ENCODE measurements at regions not wholly inside any gene's neighbourhood (a gene's known extent, or its start where the extent isn't known, plus 50 kb on each side); places are given as distances from the start of the nearest gene placed in this dataset.
A peak's percentile ranks its signal among the peaks of the same experiment; 100 is the strongest.

- DNase-seq (ENCODE audit: low read depth), result no peak
- in situ Hi-C loops (cut with HindIII; ENCODE audit: low pct_unique_long_range_greater_than_20kb, low sequenced_read_pairs), result no loop called here
Observed at GRCh38 chr16:50979806-50980620, 171.1 kb downstream of the SALL1 start.

GRCh38 chr16:50977138-50977537, 173.9 kb downstream of the SALL1 start:
- DNase-seq (ENCODE audit: low read depth), result no peak
- in situ Hi-C loops (cut with HindIII; ENCODE audit: low pct_unique_long_range_greater_than_20kb, low sequenced_read_pairs), result no loop called here

- peak; percentile 75 for DNase-seq (ENCODE audit: low read depth)
- in situ Hi-C loops (cut with HindIII; ENCODE audit: low pct_unique_long_range_greater_than_20kb, low sequenced_read_pairs), result no loop called here
Observed at GRCh38 chr16:50974438-50975036, 176.5 kb downstream of the SALL1 start.

- in situ Hi-C loops (cut with HindIII; ENCODE audit: low pct_unique_long_range_greater_than_20kb, low sequenced_read_pairs), result no loop called here
- no peak for DNase-seq (ENCODE audit: low read depth)
Observed at GRCh38 chr16:50972876-50973275, 178.2 kb downstream of the SALL1 start.

- in situ Hi-C loops (cut with HindIII; ENCODE audit: low pct_unique_long_range_greater_than_20kb, low sequenced_read_pairs), result no loop called here
- peak; percentile 51 for DNase-seq (ENCODE audit: low read depth)
Observed at GRCh38 chr16:50970281-50970680, 180.8 kb downstream of the SALL1 start.

GRCh38 chr16:50967827-50968612, 183.1 kb downstream of the SALL1 start:
- no peak for DNase-seq (ENCODE audit: low read depth)
- in situ Hi-C loops (cut with HindIII; ENCODE audit: low pct_unique_long_range_greater_than_20kb, low sequenced_read_pairs), result no loop called here

GRCh38 chr16:50964491-50964890, 186.6 kb downstream of the SALL1 start:
- in situ Hi-C loops (cut with HindIII; ENCODE audit: low pct_unique_long_range_greater_than_20kb, low sequenced_read_pairs), result no loop called here
- no peak for DNase-seq (ENCODE audit: low read depth)

GRCh38 chr16:50961952-50962351, 189.1 kb downstream of the SALL1 start:
- no peak for DNase-seq (ENCODE audit: low read depth)
- in situ Hi-C loops (cut with HindIII; ENCODE audit: low pct_unique_long_range_greater_than_20kb, low sequenced_read_pairs), result no loop called here

GRCh38 chr16:50960517-50961202, 190.4 kb downstream of the SALL1 start:
- in situ Hi-C loops (cut with HindIII; ENCODE audit: low pct_unique_long_range_greater_than_20kb, low sequenced_read_pairs), result no loop called here
- no peak for DNase-seq (ENCODE audit: low read depth)

GRCh38 chr16:50957056-50957455, 194.0 kb downstream of the SALL1 start:
- in situ Hi-C loops (cut with HindIII; ENCODE audit: low pct_unique_long_range_greater_than_20kb, low sequenced_read_pairs), result no loop called here
- no peak for DNase-seq (ENCODE audit: low read depth)

GRCh38 chr16:50956637-50957036, 194.4 kb downstream of the SALL1 start:
- in situ Hi-C loops (cut with HindIII; ENCODE audit: low pct_unique_long_range_greater_than_20kb, low sequenced_read_pairs), result no loop called here
- DNase-seq (ENCODE audit: low read depth), result no peak

- no peak for DNase-seq (ENCODE audit: low read depth)
- in situ Hi-C loops (cut with HindIII; ENCODE audit: low pct_unique_long_range_greater_than_20kb, low sequenced_read_pairs), result no loop called here
Observed at GRCh38 chr16:50955311-50955710, 195.8 kb downstream of the SALL1 start.

- in situ Hi-C loops (cut with HindIII; ENCODE audit: low pct_unique_long_range_greater_than_20kb, low sequenced_read_pairs), result no loop called here
Observed at GRCh38 chr16:50954469-50954868, 196.6 kb downstream of the SALL1 start.

GRCh38 chr16:50953290-50953689, 197.8 kb downstream of the SALL1 start:
- in situ Hi-C loops (cut with HindIII; ENCODE audit: low pct_unique_long_range_greater_than_20kb, low sequenced_read_pairs), result no loop called here
- no peak for DNase-seq (ENCODE audit: low read depth)

More at GRCh38 chr16:50954469-50954868, 196.6 kb downstream of the SALL1 start:
- no peak for DNase-seq (ENCODE audit: low read depth)

GRCh38 chr16:50950955-50951354, 200.1 kb downstream of the SALL1 start:
- no peak for DNase-seq (ENCODE audit: low read depth)
- in situ Hi-C loops (cut with HindIII; ENCODE audit: low pct_unique_long_range_greater_than_20kb, low sequenced_read_pairs), result no loop called here

GRCh38 chr16:50948268-50948930, 202.7 kb downstream of the SALL1 start:
- in situ Hi-C loops (cut with HindIII; ENCODE audit: low pct_unique_long_range_greater_than_20kb, low sequenced_read_pairs), result no loop called here
- no peak for DNase-seq (ENCODE audit: low read depth)

- DNase-seq (ENCODE audit: low read depth), result no peak
- in situ Hi-C loops (cut with HindIII; ENCODE audit: low pct_unique_long_range_greater_than_20kb, low sequenced_read_pairs), result no loop called here
Observed at GRCh38 chr16:50947826-50948225, 203.2 kb downstream of the SALL1 start.

- DNase-seq (ENCODE audit: low read depth), result no peak
- in situ Hi-C loops (cut with HindIII; ENCODE audit: low pct_unique_long_range_greater_than_20kb, low sequenced_read_pairs), result no loop called here
Observed at GRCh38 chr16:50946606-50947005, 204.5 kb downstream of the SALL1 start.

Measured in Caki2 (cell line).